ENCODE measurements at regions not wholly inside any gene's neighbourhood (a gene's known extent, or its start where the extent isn't known, plus 50 kb on each side); places are given as distances from the start of the nearest gene placed in this dataset.

DNA sequence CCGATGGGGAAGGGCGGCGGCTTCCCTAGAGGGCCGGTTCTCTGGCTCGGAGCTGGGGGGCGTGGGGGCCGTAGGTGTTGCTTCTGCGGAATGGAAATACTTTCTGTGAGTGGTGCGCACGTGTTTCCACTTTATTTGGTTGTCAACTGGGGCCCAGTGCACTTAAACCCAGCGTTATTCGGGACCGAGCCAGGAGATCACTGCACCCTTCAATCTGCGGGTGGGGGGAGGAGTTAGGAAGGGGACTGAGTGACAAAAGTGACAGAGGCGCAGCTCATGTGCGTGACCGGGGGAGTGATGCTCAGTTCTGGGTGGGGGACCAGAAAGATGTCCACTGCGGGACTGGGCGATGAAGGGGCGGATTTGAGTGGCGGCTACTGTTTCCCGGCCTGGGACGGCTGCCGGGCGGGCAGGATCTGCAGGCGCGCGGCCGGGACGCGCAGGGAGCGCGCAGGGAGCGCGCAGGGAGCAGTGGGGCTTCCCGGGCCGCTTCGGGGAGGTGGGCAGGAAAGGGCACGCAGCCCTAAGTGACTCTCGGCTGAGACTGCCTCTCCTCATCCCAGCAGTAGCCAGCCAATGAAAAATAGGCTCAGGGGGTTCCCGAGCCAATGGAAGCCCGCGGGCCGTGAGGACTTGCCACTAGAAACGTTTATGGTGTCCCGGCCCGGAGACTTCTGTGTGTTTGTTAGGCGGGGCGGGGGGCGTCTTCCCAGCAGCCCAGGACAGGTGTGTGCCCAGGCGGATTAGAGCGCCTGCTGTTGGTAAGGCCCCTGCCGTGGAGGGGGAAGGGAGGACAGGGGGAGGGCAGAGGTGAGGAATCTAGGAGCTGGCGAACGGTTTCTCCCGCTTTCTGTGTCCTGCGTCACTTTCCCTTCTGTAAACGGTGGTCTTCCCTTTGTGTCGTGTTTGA is 54.3 kb upstream of the KDM7A start (continued):
- TF ChIP-seq MAFF (IDR thresholded peaks at IDR 0.05; ENCODE audit: low read depth, low read length) (no peak), MYC (CRISPR knock-in tag; IDR thresholded peaks at IDR 0.05; ENCODE audit: borderline replicate concordance) (peak; percentile 5), SRF (IDR thresholded peaks at IDR 0.05; ENCODE audit: low read depth, low read length) (no peak), ZNF264 (CRISPR knock-in tag; IDR thresholded peaks at IDR 0.05) (no peak), ZNF446 (CRISPR knock-in tag; IDR thresholded peaks at IDR 0.05) (no peak; the same call in 1 of the 2 replicates), HNRNPH1 (optimal IDR thresholded peaks at IDR 0.05; ENCODE audit: low read depth, low read length) (peak; percentile 28), ZSCAN21 (CRISPR knock-in tag; IDR thresholded peaks at IDR 0.05; ENCODE audit: borderline replicate concordance) (no peak), ZNF629 (CRISPR knock-in tag; conservative IDR thresholded peaks at IDR 0.05) (0 out of 2 replicates have a peak, but pooled peaks have one; percentile 4), KDM5B (CRISPR knock-in tag; IDR thresholded peaks at IDR 0.05; ENCODE audit: borderline replicate concordance) (no peak), ZNF382 (CRISPR knock-in tag; IDR thresholded peaks at IDR 0.05; ENCODE audit: borderline replicate concordance) (no peak), SALL1 (CRISPR knock-in tag; IDR thresholded peaks at IDR 0.05) (peak; percentile 62), ZNF792 (CRISPR knock-in tag; IDR thresholded peaks at IDR 0.05) (no peak; the same call in 1 of the 2 replicates), POLR2A (IDR thresholded peaks at IDR 0.05; ENCODE audit: insufficient read depth in 1 of 2, low read depth in 2 of 2, low read length in 2 of 2) (peak; percentile 43 to 86; a peak in 3 of 4 replicates), ZNF660 (CRISPR knock-in tag; IDR thresholded peaks at IDR 0.05; ENCODE audit: borderline replicate concordance, low read depth) (no peak), TBL1XR1 (IDR thresholded peaks at IDR 0.05; ENCODE audit: borderline replicate concordance, low read length, partially characterized antibody) (no peak), CHD4 (IDR thresholded peaks at IDR 0.05; ENCODE audit: borderline replicate concordance, low read length) (no peak), ZNF878 (CRISPR knock-in tag; IDR thresholded peaks at IDR 0.05) (0 out of 2 replicates have a peak, but pooled peaks have one; percentile 15), MIER3 (CRISPR knock-in tag; IDR thresholded peaks at IDR 0.05; ENCODE audit: borderline replicate concordance) (peak; percentile 82), MEF2D (CRISPR knock-in tag; IDR thresholded peaks at IDR 0.05) (no peak)
- TF ChIP-seq, protein P1, sequence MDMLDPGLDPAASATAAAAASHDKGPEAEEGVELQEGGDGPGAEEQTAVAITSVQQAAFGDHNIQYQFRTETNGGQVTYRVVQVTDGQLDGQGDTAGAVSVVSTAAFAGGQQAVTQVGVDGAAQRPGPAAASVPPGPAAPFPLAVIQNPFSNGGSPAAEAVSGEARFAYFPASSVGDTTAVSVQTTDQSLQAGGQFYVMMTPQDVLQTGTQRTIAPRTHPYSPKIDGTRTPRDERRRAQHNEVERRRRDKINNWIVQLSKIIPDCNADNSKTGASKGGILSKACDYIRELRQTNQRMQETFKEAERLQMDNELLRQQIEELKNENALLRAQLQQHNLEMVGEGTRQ (IDR thresholded peaks at IDR 0.05; ENCODE audit: low read depth, low read length): no peak
- TF ChIP-seq, protein P1 (CRISPR knock-in tag; IDR thresholded peaks at IDR 0.05; ENCODE audit: borderline replicate concordance): 0 out of 2 replicates have a peak, but pooled peaks have one; percentile 26
- TF ChIP-seq, protein P2, sequence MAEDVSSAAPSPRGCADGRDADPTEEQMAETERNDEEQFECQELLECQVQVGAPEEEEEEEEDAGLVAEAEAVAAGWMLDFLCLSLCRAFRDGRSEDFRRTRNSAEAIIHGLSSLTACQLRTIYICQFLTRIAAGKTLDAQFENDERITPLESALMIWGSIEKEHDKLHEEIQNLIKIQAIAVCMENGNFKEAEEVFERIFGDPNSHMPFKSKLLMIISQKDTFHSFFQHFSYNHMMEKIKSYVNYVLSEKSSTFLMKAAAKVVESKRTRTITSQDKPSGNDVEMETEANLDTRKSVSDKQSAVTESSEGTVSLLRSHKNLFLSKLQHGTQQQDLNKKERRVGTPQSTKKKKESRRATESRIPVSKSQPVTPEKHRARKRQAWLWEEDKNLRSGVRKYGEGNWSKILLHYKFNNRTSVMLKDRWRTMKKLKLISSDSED (CRISPR knock-in tag; IDR thresholded peaks at IDR 0.05): no peak
- TF ChIP-seq, protein P3, sequence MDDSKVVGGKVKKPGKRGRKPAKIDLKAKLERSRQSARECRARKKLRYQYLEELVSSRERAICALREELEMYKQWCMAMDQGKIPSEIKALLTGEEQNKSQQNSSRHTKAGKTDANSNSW (CRISPR knock-in tag; IDR thresholded peaks at IDR 0.05; ENCODE audit: borderline replicate concordance): no peak
- TF ChIP-seq, protein P4, sequence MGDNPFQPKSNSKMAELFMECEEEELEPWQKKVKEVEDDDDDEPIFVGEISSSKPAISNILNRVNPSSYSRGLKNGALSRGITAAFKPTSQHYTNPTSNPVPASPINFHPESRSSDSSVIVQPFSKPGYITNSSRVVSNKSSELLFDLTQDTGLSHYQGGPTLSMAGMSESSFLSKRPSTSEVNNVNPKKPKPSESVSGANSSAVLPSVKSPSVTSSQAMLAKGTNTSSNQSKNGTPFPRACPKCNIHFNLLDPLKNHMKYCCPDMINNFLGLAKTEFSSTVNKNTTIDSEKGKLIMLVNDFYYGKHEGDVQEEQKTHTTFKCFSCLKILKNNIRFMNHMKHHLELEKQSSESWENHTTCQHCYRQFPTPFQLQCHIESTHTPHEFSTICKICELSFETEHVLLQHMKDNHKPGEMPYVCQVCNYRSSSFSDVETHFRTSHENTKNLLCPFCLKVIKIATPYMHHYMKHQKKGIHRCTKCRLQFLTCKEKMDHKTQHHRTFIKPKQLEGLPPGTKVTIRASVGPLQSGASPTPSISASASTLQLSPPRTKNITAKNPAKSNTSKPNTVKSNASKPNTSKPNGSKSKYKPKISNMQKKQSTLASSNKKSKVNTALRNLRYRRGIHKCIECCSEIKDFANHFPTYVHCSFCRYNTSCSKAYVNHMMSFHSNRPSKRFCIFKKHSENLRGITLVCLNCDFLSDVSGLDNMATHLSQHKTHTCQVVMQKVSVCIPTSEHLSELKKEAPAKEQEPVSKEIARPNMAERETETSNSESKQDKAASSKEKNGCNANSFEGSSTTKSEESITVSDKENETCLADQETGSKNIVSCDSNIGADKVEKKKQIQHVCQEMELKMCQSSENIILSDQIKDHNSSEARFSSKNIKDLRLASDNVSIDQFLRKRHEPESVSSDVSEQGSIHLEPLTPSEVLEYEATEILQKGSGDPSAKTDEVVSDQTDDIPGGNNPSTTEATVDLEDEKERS (CRISPR knock-in tag; IDR thresholded peaks at IDR 0.05): no peak

All from HepG2 (cell line).